HG03521 (cell line): ENCODE measurements at regions not wholly inside any gene's neighbourhood (a gene's known extent, or its start where the extent isn't known, plus 50 kb on each side); places are given as distances from the start of the nearest gene placed in this dataset.
"Not testable (repeated sequence)": the region's sequence is repeated elsewhere in the genome, so short reads cannot be mapped to it uniquely, and the experiment has no call there.

Experiments used
- ATAC-seq: cut with Tn5 transposase; IDR thresholded peaks from one replicate; pipeline ENCODE4 v1.9.1; 2021; ENCODE audit warnings: mild to moderate bottlenecking, moderate library complexity; ENCODE audit not compliant: unreplicated experiment

GRCh38 chr7:101707587-101707986 is 78.5 kb upstream of the MYL10 start:
- ATAC-seq: no peak

- ATAC-seq: no peak
Observed at GRCh38 chr7:101708223-101708622, 79.1 kb upstream of the MYL10 start.

- ATAC-seq: no peak
Observed at GRCh38 chr7:101712652-101713051, 83.6 kb upstream of the MYL10 start.

GRCh38 chr7:101714097-101714496 is 85.0 kb upstream of the MYL10 start:
- no peak for ATAC-seq

GRCh38 chr7:101717628-101718357 is 88.7 kb upstream of the MYL10 start:
- ATAC-seq: no peak

- ATAC-seq: no peak
Observed at GRCh38 chr7:101718363-101719122, 89.4 kb upstream of the MYL10 start.

- ATAC-seq: no peak
Observed at GRCh38 chr7:101719123-101719470, 90.0 kb upstream of the MYL10 start.

- no peak for ATAC-seq
Observed at GRCh38 chr7:101720324-101720723, 91.2 kb upstream of the MYL10 start.

- no peak for ATAC-seq
Observed at GRCh38 chr7:101722247-101722646, 93.2 kb upstream of the MYL10 start.

- no peak for ATAC-seq
Observed at GRCh38 chr7:101723835-101724234, 93.6 kb upstream of the CUX1 start.

GRCh38 chr7:101724957-101725356 is 92.5 kb upstream of the CUX1 start:
- ATAC-seq: no peak

- no peak for ATAC-seq
Observed at GRCh38 chr7:101725921-101726320, 91.5 kb upstream of the CUX1 start.

GRCh38 chr7:101727184-101727583 is 90.2 kb upstream of the CUX1 start:
- ATAC-seq: no peak

- no peak for ATAC-seq
Observed at GRCh38 chr7:101728128-101728527, 89.3 kb upstream of the CUX1 start.

GRCh38 chr7:101728873-101729240 is 88.6 kb upstream of the CUX1 start:
- ATAC-seq: not testable (repeated sequence)

- no peak for ATAC-seq
Observed at GRCh38 chr7:101729241-101729883, 88.1 kb upstream of the CUX1 start.

- no peak for ATAC-seq
Observed at GRCh38 chr7:101731502-101732084, 85.8 kb upstream of the CUX1 start.

- peak; percentile 55 for ATAC-seq
Observed at GRCh38 chr7:101733713-101734475, 83.5 kb upstream of the CUX1 start.

- no peak for ATAC-seq
Observed at GRCh38 chr7:101736084-101736483, 81.3 kb upstream of the CUX1 start.

- ATAC-seq: no peak
Observed at GRCh38 chr7:101739775-101740398, 77.5 kb upstream of the CUX1 start.
